Astrocyte (in vitro differentiated cells and primary cell): ENCODE measurements at regions not wholly inside any gene's neighbourhood (a gene's known extent, or its start where the extent isn't known, plus 50 kb on each side); places are given as distances from the start of the nearest gene placed in this dataset.

Experiments used
- CTCF ChIP-seq: IDR thresholded peaks from 2 replicates; pipeline ENCODE4 v1.5.1; 2011; ENCODE audit warnings: low read depth, mild to moderate bottlenecking, inconsistent platforms, low read length, moderate library complexity; ENCODE audit not compliant: insufficient read depth
- EZH2 ChIP-seq: IDR thresholded peaks from 2 replicates; pipeline ENCODE4 v1.6.1; 2012; ENCODE audit warnings: mild to moderate bottlenecking, low read length, inconsistent platforms; ENCODE audit not compliant: insufficient read depth

DNA sequence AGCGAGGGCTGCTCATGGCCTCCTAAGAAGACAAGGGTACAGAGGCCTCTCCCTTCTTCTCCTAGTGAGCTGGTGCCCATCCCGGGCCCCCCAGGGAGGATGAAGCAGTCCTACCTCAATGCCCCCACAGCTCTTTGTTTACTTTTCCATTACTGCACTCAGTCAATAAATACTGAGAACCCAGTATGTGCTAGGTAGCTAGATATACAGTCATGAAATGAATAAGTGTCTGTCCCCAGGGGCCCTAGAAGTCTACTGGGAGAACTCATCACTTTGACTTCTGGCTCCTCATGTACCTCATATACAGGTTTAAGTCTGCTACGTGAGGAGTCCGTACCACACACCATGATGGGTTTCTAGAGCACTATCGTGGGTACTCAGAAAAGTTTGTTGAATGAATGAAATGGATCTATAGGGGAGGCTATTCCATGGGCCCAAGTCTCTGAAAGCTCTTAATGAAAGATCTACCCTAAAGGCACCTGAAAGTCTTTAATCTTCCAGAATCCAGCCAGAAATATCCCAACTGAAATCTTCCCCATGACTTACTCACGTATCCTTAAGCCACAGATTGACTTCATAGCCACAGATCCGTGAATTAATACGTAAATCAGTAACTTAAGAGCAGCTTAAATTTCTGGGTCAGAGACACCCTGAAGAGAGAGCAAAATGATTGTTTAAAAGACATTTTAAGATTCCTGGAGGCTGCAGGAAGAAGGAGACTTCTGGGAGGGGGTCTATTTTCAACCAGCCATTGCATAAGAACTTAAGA, 51.6 kb upstream of the POMP start:
- TF ChIP-seq CTCF (no peak), EZH2 (no peak)
